Activated naive CD8-positive, alpha-beta T cell treated with anti-CD3 and anti-CD28 coated beads, Interleukin-2, amount 10 ng/mL, durations not matched to agents 7 days and 5 days (primary cell): ENCODE measurements at regions not wholly inside any gene's neighbourhood (a gene's known extent, or its start where the extent isn't known, plus 50 kb on each side); places are given as distances from the start of the nearest gene placed in this dataset.

Experiments
- ATAC-seq: fragments of 150-1000 bp; cut with Tn5 transposase; one replicate; pipeline ENCODE4 v1.10.0; 2021; ENCODE audit warnings: low read depth, moderate library complexity
- POLR2A ChIA-PET: fragments of 350-600 bp; sonication (Branson Sonifier 250); formaldehyde crosslinking; loops from one replicate; lab custom pipeline; 2021; ENCODE audit warnings: antibody characterized with exemption; lab: Charles Lee
- DNase-seq: peaks from one replicate; pipeline ENCODE4 v3.0.0; 2021
- H3K27ac Mint-ChIP-seq: one replicate; pipeline ENCODE4 v1.8.0; 2022; ENCODE audit warnings: mild to moderate bottlenecking, mixed read lengths
- H3K27me3 Mint-ChIP-seq: one replicate; pipeline ENCODE4 v1.8.0; 2022; ENCODE audit warnings: mild to moderate bottlenecking, moderate library complexity, mixed read lengths
- H3K36me3 Mint-ChIP-seq: one replicate; pipeline ENCODE4 v1.8.0; 2021; ENCODE audit warnings: mild to moderate bottlenecking, mixed read lengths
- H3K4me1 Mint-ChIP-seq: one replicate; pipeline ENCODE4 v1.8.0; 2021; ENCODE audit warnings: mixed read lengths
- H3K4me3 Mint-ChIP-seq: one replicate; pipeline ENCODE4 v1.8.0; 2022; ENCODE audit warnings: mild to moderate bottlenecking, moderate library complexity, mixed read lengths
- H3K9me3 Mint-ChIP-seq: one replicate; pipeline ENCODE4 v1.8.0; 2021; ENCODE audit warnings: mixed read lengths

DNA sequence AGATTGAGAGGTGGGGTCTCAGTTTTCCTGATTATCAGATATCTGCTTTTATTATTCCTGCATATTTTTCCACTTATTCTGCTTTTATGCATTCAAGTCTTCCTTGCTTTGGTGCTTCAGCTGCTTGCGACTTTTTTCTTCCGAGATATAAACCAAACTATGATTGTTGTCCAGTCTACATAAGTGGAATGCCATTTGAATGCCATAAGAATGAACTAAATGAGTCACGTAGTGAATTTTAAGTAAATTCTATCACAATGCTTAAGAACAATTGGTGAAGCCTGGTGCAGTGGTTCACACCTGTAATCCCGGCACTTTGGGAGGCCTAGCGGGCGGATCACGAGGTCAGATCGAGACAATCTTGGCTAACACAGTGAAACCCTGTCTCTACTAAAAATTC, 189.1 kb downstream of the PCDH18 start:
- Mint-ChIP-seq H3K36me3 (no peaks in the 10 kb centered on the region), H3K4me1 (no peaks in the 10 kb centered on the region), H3K9me3 (no peaks in the 10 kb centered on the region), H3K27ac (no peak overlapping the region), H3K27me3 (no peaks in the 10 kb centered on the region), H3K4me3 (no peak overlapping the region)
- no peak for ATAC-seq
- no peak for DNase-seq
- POLR2A ChIA-PET: no interaction called here

- H3K27ac Mint-ChIP-seq: no peak overlapping the region
- no peak overlapping the region for H3K4me3 Mint-ChIP-seq
- H3K27me3 Mint-ChIP-seq: no peaks in the 10 kb centered on the region
- no peaks in the 10 kb centered on the region for H3K4me1 Mint-ChIP-seq
- POLR2A ChIA-PET: no interaction called here
- peaks cover 2% of the 10 kb centered on the region for H3K9me3 Mint-ChIP-seq
- no peaks in the 10 kb centered on the region for H3K36me3 Mint-ChIP-seq
- ATAC-seq: no peak
- DNase-seq: no peak
Observed at GRCh38 chr4:137333031-137333430, 199.3 kb downstream of the PCDH18 start.

- no peak for DNase-seq
- no peak for ATAC-seq
- Mint-ChIP-seq H3K4me3 (no peak overlapping the region), H3K4me1 (no peaks in the 10 kb centered on the region), H3K27me3 (no peaks in the 10 kb centered on the region), H3K9me3 (no peaks in the 10 kb centered on the region), H3K36me3 (no peaks in the 10 kb centered on the region), H3K27ac (no peak overlapping the region)
- POLR2A ChIA-PET: no interaction called here
Observed at GRCh38 chr4:137312257-137312656, 220.0 kb downstream of the PCDH18 start.

- H3K36me3 Mint-ChIP-seq: no peaks in the 10 kb centered on the region
- H3K4me3 Mint-ChIP-seq: no peak overlapping the region
- ATAC-seq: no peak
- no peaks in the 10 kb centered on the region for H3K27me3 Mint-ChIP-seq
- POLR2A ChIA-PET: no interaction called here
- no peaks in the 10 kb centered on the region for H3K4me1 Mint-ChIP-seq
- no peak for DNase-seq
- no peaks in the 10 kb centered on the region for H3K9me3 Mint-ChIP-seq
- H3K27ac Mint-ChIP-seq: no peak overlapping the region
Observed at GRCh38 chr4:137310593-137311490, 221.5 kb downstream of the PCDH18 start.

GRCh38 chr4:137310166-137310565, 222.1 kb downstream of the PCDH18 start:
- no peak for ATAC-seq
- H3K27ac Mint-ChIP-seq: no peak overlapping the region
- no peaks in the 10 kb centered on the region for H3K36me3 Mint-ChIP-seq
- no peaks in the 10 kb centered on the region for H3K9me3 Mint-ChIP-seq
- DNase-seq: no peak
- no peaks in the 10 kb centered on the region for H3K4me1 Mint-ChIP-seq
- H3K4me3 Mint-ChIP-seq: no peak overlapping the region
- H3K27me3 Mint-ChIP-seq: no peaks in the 10 kb centered on the region
- POLR2A ChIA-PET: no interaction called here

DNA sequence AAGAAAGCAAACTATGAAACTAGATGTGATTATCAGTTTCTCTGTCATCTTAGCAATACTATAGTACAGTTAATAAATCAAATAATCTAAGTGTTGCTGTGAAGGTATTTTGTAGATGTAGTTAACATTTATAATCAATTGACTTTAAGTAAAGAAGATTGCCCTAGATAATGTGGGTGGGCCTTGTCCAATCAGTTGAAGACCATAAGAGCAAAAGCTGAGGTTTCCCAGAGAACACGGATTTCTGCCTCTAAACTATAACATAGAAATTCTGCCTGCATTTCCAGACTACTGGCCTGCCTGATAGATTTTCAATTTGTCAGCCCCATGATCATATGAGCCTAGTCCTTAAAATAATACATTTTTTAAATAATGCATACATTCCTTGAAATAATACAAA, 222.9 kb downstream of the PCDH18 start:
- ATAC-seq: no peak
- no peaks in the 10 kb centered on the region for H3K27me3 Mint-ChIP-seq
- POLR2A ChIA-PET: no interaction called here

GRCh38 chr4:137307806-137308205, 224.5 kb downstream of the PCDH18 start:
- Mint-ChIP-seq H3K9me3 (no peaks in the 10 kb centered on the region), H3K27ac (no peak overlapping the region), H3K36me3 (no peaks in the 10 kb centered on the region), H3K4me3 (no peak overlapping the region), H3K4me1 (no peaks in the 10 kb centered on the region), H3K27me3 (no peaks in the 10 kb centered on the region)
- DNase-seq (no peak), ATAC-seq (no peak)
- POLR2A ChIA-PET: no interaction called here

More for the DNA sequence above, 222.9 kb downstream of the PCDH18 start:
- H3K4me3 Mint-ChIP-seq: no peak overlapping the region
- no peaks in the 10 kb centered on the region for H3K9me3 Mint-ChIP-seq
- no peaks in the 10 kb centered on the region for H3K36me3 Mint-ChIP-seq
- H3K4me1 Mint-ChIP-seq: no peaks in the 10 kb centered on the region
- H3K27ac Mint-ChIP-seq: no peak overlapping the region
- no peak for DNase-seq

DNA sequence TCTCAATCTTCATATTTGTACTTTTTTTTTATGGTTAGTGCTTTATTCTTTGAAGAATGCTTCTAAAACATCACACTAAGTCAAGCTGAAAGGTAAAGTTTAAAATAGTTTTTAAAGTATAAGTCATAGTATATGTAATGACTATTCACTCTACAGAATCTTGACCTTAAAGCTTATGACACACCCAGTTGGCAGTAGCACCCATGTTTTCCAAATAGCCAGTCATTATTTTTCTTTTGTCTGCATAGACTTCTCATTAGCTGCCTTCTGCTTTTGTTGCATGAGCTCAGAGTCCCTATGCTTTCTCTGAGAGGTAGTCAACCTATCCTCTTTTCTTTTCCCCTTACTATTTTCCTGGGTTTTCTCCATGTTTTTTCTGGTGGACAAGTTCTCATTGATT, 231.5 kb downstream of the PCDH18 start:
- H3K9me3 Mint-ChIP-seq: no peaks in the 10 kb centered on the region
- no peaks in the 10 kb centered on the region for H3K27me3 Mint-ChIP-seq
- H3K4me3 Mint-ChIP-seq: no peak overlapping the region
- H3K4me1 Mint-ChIP-seq: no peaks in the 10 kb centered on the region
- H3K36me3 Mint-ChIP-seq: no peaks in the 10 kb centered on the region
- DNase-seq: no peak
- POLR2A ChIA-PET: no interaction called here
- ATAC-seq: no peak
- H3K27ac Mint-ChIP-seq: no peak overlapping the region

- Mint-ChIP-seq H3K4me3 (no peak overlapping the region), H3K4me1 (no peaks in the 10 kb centered on the region), H3K36me3 (no peaks in the 10 kb centered on the region), H3K27ac (no peak overlapping the region), H3K9me3 (no peaks in the 10 kb centered on the region), H3K27me3 (no peaks in the 10 kb centered on the region)
- no peak for DNase-seq
- ATAC-seq: no peak
- POLR2A ChIA-PET: no interaction called here
Observed at GRCh38 chr4:137299281-137299680, 233.0 kb downstream of the PCDH18 start.

DNA sequence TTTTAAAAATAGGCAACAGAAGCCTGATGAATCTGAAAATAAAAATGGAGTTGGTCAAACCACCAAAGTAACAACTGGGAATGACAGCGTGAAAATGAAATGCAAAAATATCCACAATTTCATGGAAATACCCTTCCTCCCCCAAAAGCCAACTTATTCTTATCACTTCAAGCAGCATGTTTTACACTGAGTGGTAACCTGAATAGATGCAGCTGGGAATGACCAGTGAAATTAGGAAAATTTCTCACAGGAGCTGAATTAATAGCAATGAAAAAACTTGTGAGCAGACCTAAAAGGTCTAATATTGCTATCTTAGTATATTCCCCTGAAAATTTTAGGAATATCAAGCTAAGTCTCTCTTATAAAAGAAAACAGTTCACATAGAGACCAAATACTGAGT, 239.0 kb downstream of the PCDH18 start:
- Mint-ChIP-seq H3K4me3 (no peak overlapping the region), H3K27ac (no peak overlapping the region), H3K4me1 (no peaks in the 10 kb centered on the region), H3K9me3 (no peaks in the 10 kb centered on the region), H3K27me3 (no peaks in the 10 kb centered on the region), H3K36me3 (no peaks in the 10 kb centered on the region)
- POLR2A ChIA-PET: no interaction called here
- ATAC-seq: no peak
- no peak for DNase-seq

DNA sequence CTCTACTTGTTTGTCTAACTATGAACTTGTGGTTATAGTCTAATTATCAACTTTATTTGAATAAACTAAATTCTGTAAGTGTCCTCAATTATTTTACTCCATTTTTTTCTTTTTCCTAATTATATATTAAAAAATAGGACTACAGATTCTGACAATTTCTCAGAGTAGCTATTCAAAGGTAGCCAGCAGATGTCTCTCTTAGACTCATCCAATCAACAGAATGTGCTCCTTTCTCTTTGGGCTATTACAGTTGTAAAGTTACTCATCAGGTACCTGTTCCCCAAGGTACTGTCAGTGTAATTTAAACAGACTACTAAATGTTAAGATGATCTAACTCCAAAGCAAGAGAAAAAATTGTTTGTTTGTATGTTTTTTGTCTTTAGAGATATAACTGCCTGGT, 248.6 kb downstream of the PCDH18 start:
- POLR2A ChIA-PET: no interaction called here
- Mint-ChIP-seq H3K36me3 (no peaks in the 10 kb centered on the region), H3K27ac (no peak overlapping the region), H3K27me3 (no peaks in the 10 kb centered on the region), H3K4me3 (no peak overlapping the region), H3K4me1 (no peaks in the 10 kb centered on the region), H3K9me3 (peaks cover 2% of the 10 kb centered on the region)
- DNase-seq (no peak), ATAC-seq (no peak)

DNA sequence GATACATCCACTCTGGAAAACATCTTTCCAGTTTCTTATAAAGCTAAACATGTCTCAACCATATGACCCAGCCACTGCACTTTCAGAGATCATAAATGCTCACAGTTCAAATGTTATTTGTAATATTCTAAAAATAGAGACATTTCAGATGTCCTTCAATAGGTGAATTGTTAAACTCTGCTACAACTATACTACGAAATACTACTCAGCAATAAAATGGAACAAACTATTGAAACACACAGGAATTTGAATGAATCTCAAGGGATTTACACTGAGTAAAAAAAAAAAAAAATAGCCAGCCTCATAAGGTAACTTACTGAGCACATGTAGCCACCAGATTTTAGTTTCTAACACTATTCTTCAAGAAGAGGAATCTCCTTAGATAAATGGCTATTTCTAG, 253.9 kb downstream of the PCDH18 start:
- H3K9me3 Mint-ChIP-seq: no peaks in the 10 kb centered on the region
- H3K27me3 Mint-ChIP-seq: no peaks in the 10 kb centered on the region
- DNase-seq (no peak), ATAC-seq (no peak)
- H3K27ac Mint-ChIP-seq: no peak overlapping the region
- POLR2A ChIA-PET: no interaction called here
- no peaks in the 10 kb centered on the region for H3K4me1 Mint-ChIP-seq
- H3K36me3 Mint-ChIP-seq: no peaks in the 10 kb centered on the region
- H3K4me3 Mint-ChIP-seq: no peak overlapping the region

- DNase-seq (no peak), ATAC-seq (no peak)
- Mint-ChIP-seq H3K27ac (no peak overlapping the region), H3K27me3 (no peaks in the 10 kb centered on the region), H3K36me3 (no peaks in the 10 kb centered on the region), H3K4me3 (no peak overlapping the region), H3K4me1 (no peaks in the 10 kb centered on the region), H3K9me3 (no peaks in the 10 kb centered on the region)
- POLR2A ChIA-PET: no interaction called here
Observed at GRCh38 chr4:137274404-137274803, 257.9 kb downstream of the PCDH18 start.

GRCh38 chr4:137267024-137267423, 265.3 kb downstream of the PCDH18 start:
- no peaks in the 10 kb centered on the region for H3K9me3 Mint-ChIP-seq
- DNase-seq (no peak), ATAC-seq (no peak)
- no peak overlapping the region for H3K27ac Mint-ChIP-seq
- H3K4me3 Mint-ChIP-seq: no peak overlapping the region
- no peaks in the 10 kb centered on the region for H3K27me3 Mint-ChIP-seq
- POLR2A ChIA-PET: no interaction called here
- H3K4me1 Mint-ChIP-seq: no peaks in the 10 kb centered on the region
- no peaks in the 10 kb centered on the region for H3K36me3 Mint-ChIP-seq
